OCI-LY7 (cell line): ENCODE measurements at regions not wholly inside any gene's neighbourhood (a gene's known extent, or its start where the extent isn't known, plus 50 kb on each side); places are given as distances from the start of the nearest gene placed in this dataset.

Experiments used
- BruUV-seq: library from RNA; stranded (reverse); fragments of 400-500 nt; replicated peaks from 2 replicates; lab custom pipeline; 2021; lab: Mats Ljungman, UMichigan
- CTCF ChIA-PET: fragments of 300-600 bp; sonication (Branson Sonifier 250); formaldehyde crosslinking; loops from one replicate; lab custom pipeline; 2022; ENCODE audit warnings: antibody characterized with exemption; ENCODE audit not compliant: unreplicated experiment; lab: Charles Lee
- POLR2A ChIA-PET: fragments of 300-600 bp; sonication (Branson Sonifier 250); formaldehyde crosslinking; loops from one replicate; lab custom pipeline; 2022; ENCODE audit warnings: antibody characterized with exemption; lab: Charles Lee
- DNase-seq: peaks from one replicate; pipeline ENCODE4 v3.0.0-alpha.2; 2015; ENCODE audit warnings: low spot score
- H2AFZ ChIP-seq: fragments of 200-600 bp; sonication (generic), shearing (Covaris generic); 2 replicates; pipeline ENCODE4 v1.6.1; 2014; ENCODE audit warnings: mild to moderate bottlenecking, antibody characterized with exemption, low read length, moderate library complexity
- H3K27ac ChIP-seq: fragments of 200-600 bp; sonication (generic); 2 replicates; pipeline ENCODE4 v1.5.1; 2014; ENCODE audit warnings: mixed run types, low read depth, mild to moderate bottlenecking, moderate library complexity, low read length, inconsistent platforms; ENCODE audit not compliant: poor library complexity, severe bottlenecking
- H3K36me3 ChIP-seq: fragments of 200-600 bp; sonication (generic); 2 replicates; pipeline ENCODE4 v1.6.1; 2014; ENCODE audit warnings: mild to moderate bottlenecking, antibody characterized with exemption, low read length, moderate library complexity, mixed read lengths; ENCODE audit not compliant: insufficient read depth
- H3K4me1 ChIP-seq: fragments of 200-600 bp; sonication (generic); 2 replicates; pipeline ENCODE4 v1.5.1; 2014; ENCODE audit warnings: mild to moderate bottlenecking, low read length; ENCODE audit not compliant: insufficient read depth, poor library complexity, severe bottlenecking
- H3K4me2 ChIP-seq: fragments of 200-600 bp; sonication (generic); 2 replicates; pipeline ENCODE4 v1.6.1; 2014; ENCODE audit warnings: mild to moderate bottlenecking, low read length
- H3K4me3 ChIP-seq: fragments of 200-600 bp; sonication (generic); 2 replicates; pipeline ENCODE4 v1.5.1; 2014; ENCODE audit warnings: mild to moderate bottlenecking, low read depth, low read length; ENCODE audit not compliant: poor library complexity, severe bottlenecking
- H3K79me2 ChIP-seq: fragments of 200-600 bp; sonication (generic); 2 replicates; pipeline ENCODE4 v1.6.1; 2016; ENCODE audit warnings: low read depth, mild to moderate bottlenecking, low read length, moderate library complexity, mixed read lengths; ENCODE audit not compliant: insufficient read depth
- H3K9me2 ChIP-seq: fragments of 200-600 bp; sonication (generic); 2 replicates; pipeline ENCODE4 v1.6.1; 2016; ENCODE audit warnings: mild to moderate bottlenecking, low read length, mixed read lengths; ENCODE audit not compliant: insufficient read depth
- H3K9me3 ChIP-seq: fragments of 200-600 bp; sonication (generic); 2 replicates; pipeline ENCODE4 v1.6.1; 2014; ENCODE audit warnings: mild to moderate bottlenecking, mixed run types, low read length, mixed read lengths
- H4K20me1 ChIP-seq: fragments of 200-600 bp; sonication (generic); 2 replicates; pipeline ENCODE4 v1.6.1; 2014; ENCODE audit warnings: mild to moderate bottlenecking, antibody characterized with exemption, low read length, moderate library complexity, mixed read lengths; ENCODE audit not compliant: insufficient read depth
- CTCF ChIP-seq: fragments of 200-600 bp; sonication (generic); conservative IDR thresholded peaks from 2 replicates; pipeline ENCODE4 v1.5.1; 2014; ENCODE audit warnings: mild to moderate bottlenecking, antibody characterized with exemption, low read length, moderate library complexity, mixed read lengths
- EZH2phosphoT487 ChIP-seq: fragments of 200-600 bp; sonication (generic); IDR thresholded peaks from 2 replicates; pipeline ENCODE4 v1.6.1; 2018; ENCODE audit warnings: low read depth, borderline replicate concordance, mild to moderate bottlenecking, mixed run types, antibody characterized with exemption, low read length, moderate library complexity, mixed read lengths
- intact Hi-C: fragments of 100-400 bp; cut with micrococcal nuclease; formaldehyde crosslinking; loops from one replicate; pipeline ENCODE4 v1.10.0; 2022; ENCODE audit not compliant: unreplicated experiment

- TF ChIP-seq EZH2phosphoT487 (no peak), CTCF (no peak)
- H3K36me3 ChIP-seq, result no peaks in the 10 kb centered on the region
- H3K9me2 ChIP-seq, result no peaks in the 10 kb centered on the region
- H3K27ac ChIP-seq, result no peak overlapping the region
- H4K20me1 ChIP-seq, result no peaks in the 10 kb centered on the region
- H3K4me3 ChIP-seq, result no peak overlapping the region
- no TSS peak for BruUV-seq
- ChIA-PET CTCF (no interaction called here), POLR2A (interaction anchor here (0.6 kb wide), 1 partner anchor 50 kb away, joined by 6 read pairs; no protein-coding TSS in a partner anchor)
- H2AFZ ChIP-seq, result no peak overlapping the region
- intact Hi-C loops, result no loop called here
- DNase-seq, result no peak
- no peaks in the 10 kb centered on the region for H3K79me2 ChIP-seq
- H3K4me1 ChIP-seq, result no peaks in the 10 kb centered on the region
- H3K4me2 ChIP-seq, result no peak overlapping the region
- H3K9me3 ChIP-seq, result no peaks in the 10 kb centered on the region
These were observed 215.2 kb upstream of the WSCD1 start for GRCh38 chr17:5854871-5855554.

- no peaks in the 10 kb centered on the region for H3K9me2 ChIP-seq
- no peak overlapping the region for H3K4me3 ChIP-seq
- H3K4me1 ChIP-seq, result no peaks in the 10 kb centered on the region
- H3K79me2 ChIP-seq, result no peaks in the 10 kb centered on the region
- no peaks in the 10 kb centered on the region for H3K9me3 ChIP-seq
- no peaks in the 10 kb centered on the region for H3K36me3 ChIP-seq
- DNase-seq, result no peak
- intact Hi-C loops, result no loop called here
- ChIA-PET CTCF (no interaction called here), POLR2A (no interaction called here)
- no peaks in the 10 kb centered on the region for H4K20me1 ChIP-seq
- TF ChIP-seq CTCF (no peak), EZH2phosphoT487 (no peak)
- no TSS peak for BruUV-seq
- no peak overlapping the region for H2AFZ ChIP-seq
- no peak overlapping the region for H3K27ac ChIP-seq
- no peak overlapping the region for H3K4me2 ChIP-seq
These were observed 208.9 kb upstream of the WSCD1 start for GRCh38 chr17:5861246-5861645.

- Histone ChIP-seq H3K27ac (no peak overlapping the region), H4K20me1 (no peaks in the 10 kb centered on the region), H3K4me1 (no peaks in the 10 kb centered on the region), H2AFZ (no peak overlapping the region), H3K4me3 (no peak overlapping the region), H3K9me3 (no peaks in the 10 kb centered on the region), H3K9me2 (no peaks in the 10 kb centered on the region), H3K79me2 (no peaks in the 10 kb centered on the region), H3K36me3 (no peaks in the 10 kb centered on the region), H3K4me2 (no peak overlapping the region)
- intact Hi-C loops, result no loop called here
- no TSS peak for BruUV-seq
- ChIA-PET POLR2A (no interaction called here), CTCF (no interaction called here)
- no peak for DNase-seq
- TF ChIP-seq EZH2phosphoT487, result no peak
- TF ChIP-seq CTCF, result no peak
These were observed 208.3 kb upstream of the WSCD1 start for GRCh38 chr17:5861854-5862253.
